GM19397 (cell line): ENCODE measurements at regions not wholly inside any gene's neighbourhood (a gene's known extent, or its start where the extent isn't known, plus 50 kb on each side); places are given as distances from the start of the nearest gene placed in this dataset.
"Not testable (repeated sequence)": the region's sequence is repeated elsewhere in the genome, so short reads cannot be mapped to it uniquely, and the experiment has no call there.

ENCODE experiments used
- ATAC-seq: cut with Tn5 transposase; IDR thresholded peaks from one replicate; pipeline ENCODE4 v1.9.1; 2021; ENCODE audit warnings: mild to moderate bottlenecking, moderate library complexity; ENCODE audit not compliant: unreplicated experiment

GRCh38 chr6:4677751-4678065, 98.5 kb upstream of the CDYL start:
- no peak for ATAC-seq

GRCh38 chr6:4677011-4677750, 99.0 kb upstream of the CDYL start:
- ATAC-seq = no peak

GRCh38 chr6:4676016-4676415, 100.2 kb upstream of the CDYL start:
- no peak for ATAC-seq

GRCh38 chr6:4675121-4675520, 101.1 kb upstream of the CDYL start:
- no peak for ATAC-seq

GRCh38 chr6:4673861-4674260, 102.3 kb upstream of the CDYL start:
- no peak for ATAC-seq

- ATAC-seq = no peak
These were observed 103.4 kb upstream of the CDYL start for GRCh38 chr6:4672772-4673171.

- no peak for ATAC-seq
These were observed 104.6 kb upstream of the CDYL start for GRCh38 chr6:4671587-4672115.

GRCh38 chr6:4670824-4671409, 105.3 kb upstream of the CDYL start:
- ATAC-seq = no peak

- ATAC-seq = no peak
These were observed 105.9 kb upstream of the CDYL start for GRCh38 chr6:4670290-4670689.

- no peak for ATAC-seq
These were observed 107.7 kb upstream of the CDYL start for GRCh38 chr6:4668271-4669179.

GRCh38 chr6:4667591-4667990, 108.6 kb upstream of the CDYL start:
- ATAC-seq = no peak

- no peak for ATAC-seq
These were observed 109.2 kb upstream of the CDYL start for GRCh38 chr6:4666886-4667513.

- ATAC-seq = no peak
These were observed 110.5 kb upstream of the CDYL start for GRCh38 chr6:4665489-4666417.

GRCh38 chr6:4664911-4665310, 111.3 kb upstream of the CDYL start:
- ATAC-seq = no peak

GRCh38 chr6:4664117-4664626, 112.0 kb upstream of the CDYL start:
- no peak for ATAC-seq

- no peak for ATAC-seq
These were observed 113.3 kb upstream of the CDYL start for GRCh38 chr6:4662886-4663285.

GRCh38 chr6:4661391-4661790, 114.8 kb upstream of the CDYL start:
- no peak for ATAC-seq

GRCh38 chr6:4660377-4661321, 115.6 kb upstream of the CDYL start:
- ATAC-seq = no peak

GRCh38 chr6:4659719-4660118, 116.5 kb upstream of the CDYL start:
- ATAC-seq = not testable (repeated sequence)
